Ovary (tissue), 3 donors: ENCODE measurements at regions not wholly inside any gene's neighbourhood (a gene's known extent, or its start where the extent isn't known, plus 50 kb on each side); places are given as distances from the start of the nearest gene placed in this dataset.

Source experiments
- CTCF ChIP-seq, 3 donors: fragments of 450-650 bp in 2 of 3; fragments of 200-600 bp in 1 of 3; IDR thresholded peaks; one replicate each; pipeline versions ENCODE4 v1.5.1 to v1.8.0; 2016 to 2022; ENCODE audit warnings: antibody characterized with exemption in 3 of 3, mild to moderate bottlenecking in 1 of 3
- POLR2A ChIP-seq: fragments of 450-650 bp; IDR thresholded peaks from one replicate; pipeline ENCODE4 v1.6.1; 2017; ENCODE audit warnings: antibody characterized with exemption, mild to moderate bottlenecking, moderate library complexity
- donor health status: DM: no; HTN: no; CAD: no.

DNA sequence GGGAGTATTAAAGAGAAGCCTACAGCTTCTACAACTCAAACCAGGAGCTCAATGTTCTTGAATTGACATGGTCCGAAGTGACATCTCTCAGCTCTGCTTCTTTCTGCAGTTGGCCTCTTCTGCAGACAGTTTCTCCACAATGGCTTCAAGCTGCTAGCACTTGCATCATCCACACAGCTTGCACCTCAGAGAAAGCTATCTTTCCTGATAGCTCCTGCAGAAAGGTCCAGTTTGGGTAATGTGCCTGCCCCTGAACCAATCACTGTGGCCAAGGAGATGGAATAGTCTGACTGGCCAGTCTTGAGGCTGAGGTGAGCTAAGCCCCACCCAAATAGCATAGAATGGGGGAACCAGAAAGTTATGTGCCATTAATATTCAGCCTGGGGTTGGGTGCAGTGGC is 95.8 kb upstream of the ABCA1 start:
- TF ChIP-seq CTCF (IDR thresholded peaks at IDR 0.05), result no peak
- TF ChIP-seq POLR2A, result no peak
